ENCODE measurements at regions not wholly inside any gene's neighbourhood (a gene's known extent, or its start where the extent isn't known, plus 50 kb on each side); places are given as distances from the start of the nearest gene placed in this dataset.
"Not testable (repeated sequence)": the region's sequence is repeated elsewhere in the genome, so short reads cannot be mapped to it uniquely, and the experiment has no call there.

DNA sequence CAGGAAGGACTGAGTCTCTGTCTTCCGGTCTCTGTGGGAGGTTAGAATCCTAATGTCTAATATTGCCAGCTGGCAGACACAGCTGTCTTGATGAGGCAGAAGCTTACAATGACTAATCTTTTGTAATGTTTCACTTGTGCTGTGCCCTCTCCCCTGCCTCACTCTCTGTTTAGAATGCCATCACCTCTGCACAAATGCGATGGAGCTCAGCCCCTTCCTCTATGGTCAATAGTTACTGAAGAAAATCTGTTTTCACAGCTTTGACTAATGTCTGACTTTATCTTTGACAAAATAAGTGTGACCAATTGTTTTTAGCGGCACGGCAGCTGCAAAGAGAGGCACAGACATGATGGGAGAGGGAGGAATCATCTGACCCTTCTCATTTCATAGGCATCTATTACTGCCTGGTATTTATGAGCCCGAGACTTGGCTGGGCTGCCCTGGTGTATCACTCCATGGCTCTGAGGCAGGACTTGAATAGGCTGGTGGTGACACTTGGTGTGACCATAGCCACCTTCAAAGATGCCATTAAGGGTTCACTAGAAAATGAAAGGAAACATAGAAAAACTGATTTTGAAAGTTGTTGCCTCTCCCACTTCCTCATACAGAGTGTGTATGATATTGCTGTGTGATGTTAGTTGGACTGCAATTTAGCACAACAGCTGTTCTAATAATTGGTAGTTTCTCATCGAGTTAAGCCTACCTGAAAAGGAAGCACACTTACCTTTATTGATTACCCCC lies 163.2 kb upstream of the NBPF11 start:
- DNase-seq (ENCODE audit: low spot score): no peak

DNA sequence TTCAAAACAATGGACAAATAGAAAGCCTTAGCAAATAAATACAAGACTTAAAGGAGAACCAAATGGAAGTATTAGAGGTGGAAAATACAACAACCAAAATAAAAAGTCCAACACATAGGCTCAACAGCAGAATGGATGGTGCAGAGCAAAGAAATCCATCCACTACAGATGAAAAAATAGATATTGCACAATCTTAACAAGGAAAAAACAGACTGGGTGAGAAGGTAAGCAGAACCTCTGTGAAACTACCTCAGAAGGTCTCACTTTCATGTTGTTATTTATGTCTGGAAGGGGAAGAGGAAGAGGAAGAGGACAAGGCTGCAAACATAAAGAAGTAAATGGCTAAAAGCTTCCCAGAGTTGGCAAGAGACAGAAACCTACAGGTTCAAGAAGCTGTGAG lies 158.7 kb upstream of the NBPF11 start:
- DNase-seq (ENCODE audit: low spot score): no peak

DNA sequence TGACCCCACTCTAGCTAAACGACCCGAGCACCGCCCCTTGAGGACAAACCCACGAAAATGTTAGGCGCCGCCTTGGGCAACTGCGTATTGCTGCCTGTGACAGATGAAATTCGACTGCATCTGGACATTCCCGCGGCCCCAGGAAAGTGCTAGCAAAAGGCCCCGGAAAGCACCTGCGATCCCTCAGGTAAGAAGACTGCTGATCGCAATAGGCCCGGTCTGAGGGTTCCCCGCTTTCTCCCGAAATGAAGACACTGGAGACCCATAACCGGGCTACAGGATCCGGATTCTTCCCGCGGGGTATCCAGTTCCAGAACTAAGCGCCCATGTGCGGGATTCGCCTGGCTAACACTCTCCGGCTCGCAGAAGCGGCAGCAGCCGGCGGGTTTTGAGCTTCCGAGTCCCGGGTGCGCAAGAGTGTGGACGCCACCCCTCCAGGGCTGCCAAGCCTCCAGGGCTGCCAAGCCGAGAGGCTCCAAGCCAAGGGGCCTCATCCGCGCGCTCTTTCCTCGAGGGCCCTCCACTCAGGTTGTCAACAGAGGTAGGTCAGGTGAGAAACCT lies 157.9 kb upstream of the NBPF11 start:
- no peak for DNase-seq (ENCODE audit: low spot score)

DNA sequence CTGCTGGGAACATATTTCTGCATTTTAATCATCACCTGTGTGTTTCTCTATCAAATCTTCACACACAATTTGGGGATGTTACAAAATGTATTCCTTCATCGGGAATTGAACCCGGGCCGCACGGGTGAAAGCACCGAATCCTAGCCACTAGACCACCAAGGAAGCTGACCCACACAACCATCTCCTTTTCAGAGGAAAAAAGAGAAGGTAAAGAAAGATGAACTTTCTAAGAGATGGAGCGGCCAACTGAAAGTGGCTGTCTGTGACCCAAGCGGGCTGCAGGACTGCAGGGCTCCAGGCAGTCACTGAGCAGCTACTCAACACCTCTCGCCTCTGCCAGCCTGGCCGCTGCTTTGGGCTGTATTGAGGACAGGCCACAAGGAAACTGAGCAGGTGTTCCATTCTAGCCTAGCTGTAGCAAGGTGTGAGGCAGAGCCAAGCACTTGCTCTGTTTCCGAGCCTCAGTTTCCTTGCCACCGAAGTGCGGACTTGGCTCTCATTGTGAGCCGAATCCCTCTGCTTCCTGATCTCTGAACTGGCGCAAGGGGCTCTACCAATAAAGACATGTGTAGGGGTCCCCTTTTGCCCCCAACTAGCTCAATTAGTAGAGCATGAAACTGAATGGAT lies 156.9 kb upstream of the NBPF11 start:
- no peak for DNase-seq (ENCODE audit: low spot score)

DNA sequence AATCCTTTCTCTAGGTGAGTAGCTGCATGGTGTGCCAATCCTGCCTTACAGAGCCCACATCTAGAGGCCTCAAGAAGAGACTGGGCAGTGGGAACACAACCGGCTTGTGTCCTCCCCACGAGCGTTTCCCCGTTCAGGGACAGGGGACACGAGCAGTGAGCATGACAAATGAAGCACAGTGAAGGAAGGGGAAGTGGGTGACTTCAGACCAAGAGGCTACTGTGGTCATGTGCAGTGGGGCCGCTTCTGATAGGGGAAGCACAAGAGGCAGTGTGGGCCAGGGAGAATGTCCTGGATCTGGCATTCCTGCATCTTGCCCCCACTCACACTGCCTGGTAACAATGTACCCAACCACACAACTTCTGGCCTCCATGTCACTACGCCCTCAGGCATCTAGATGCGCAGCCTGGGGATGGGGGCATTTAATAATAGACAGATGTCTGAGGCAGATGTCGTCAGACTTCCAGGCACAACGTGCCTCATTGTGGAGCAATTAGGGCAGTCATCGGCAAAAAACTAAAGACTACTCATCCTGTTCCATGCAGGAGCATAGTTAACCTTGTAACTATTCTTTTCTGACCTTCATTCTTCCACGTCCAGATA lies 155.6 kb upstream of the NBPF11 start:
- DNase-seq (ENCODE audit: low spot score): no peak

DNA sequence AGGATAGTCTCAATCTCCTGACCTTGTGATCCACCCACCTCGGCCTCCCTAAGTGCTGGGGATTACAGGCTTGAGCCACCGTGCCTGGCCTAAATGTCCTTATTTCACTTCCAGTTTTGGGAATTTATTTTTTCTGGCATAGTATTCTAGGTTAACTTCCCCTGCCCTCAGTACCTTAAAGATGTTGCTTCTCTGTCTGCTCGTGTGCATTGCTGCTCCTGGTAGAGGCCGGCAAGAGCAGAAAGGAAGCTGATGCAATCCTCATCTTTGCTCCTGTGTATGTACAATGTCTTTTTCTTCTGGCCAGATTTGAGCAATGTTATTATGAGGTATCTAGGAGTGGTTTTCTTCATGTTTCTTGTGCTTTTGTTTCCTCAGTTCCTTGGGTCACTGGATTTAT lies 152.9 kb upstream of the NBPF11 start:
- not testable (repeated sequence) for DNase-seq (ENCODE audit: low spot score)

DNA sequence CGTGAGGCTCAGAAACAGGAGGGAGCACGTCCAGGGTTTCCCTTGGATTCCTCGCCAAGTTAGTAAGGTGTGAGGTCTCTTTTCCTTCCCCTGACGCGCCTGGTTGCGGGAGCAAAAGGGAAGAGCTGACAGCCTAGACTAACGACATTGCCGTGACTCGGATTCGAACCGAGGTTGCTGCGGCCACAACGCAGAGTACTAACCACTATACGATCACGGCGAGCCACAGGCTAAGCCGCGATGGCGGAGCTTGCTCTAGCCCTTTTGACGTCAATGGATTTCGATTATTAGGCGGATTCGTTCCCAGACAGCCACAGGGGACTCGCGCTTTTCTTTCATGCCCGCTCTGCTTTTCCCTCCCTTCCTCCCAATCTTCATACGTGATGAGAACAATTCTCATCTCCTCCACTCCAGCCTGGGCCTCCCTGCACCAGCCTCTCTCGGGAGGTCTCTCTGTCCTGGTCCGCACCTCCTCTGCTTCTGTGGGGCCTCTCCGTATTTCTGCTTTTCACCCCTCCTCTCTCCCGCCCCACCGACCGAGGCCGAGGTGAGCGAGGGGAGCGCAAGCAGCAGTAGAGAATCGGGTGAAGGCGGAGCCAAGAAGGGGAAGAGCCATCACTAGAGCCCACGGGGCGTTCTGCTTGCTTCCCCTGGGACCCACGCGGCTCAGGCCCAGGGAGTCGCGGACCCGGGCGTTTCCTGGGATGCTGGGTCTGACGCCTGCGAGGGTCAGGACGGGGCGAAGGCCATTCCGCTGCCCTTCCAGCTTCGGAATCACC lies 150.7 kb upstream of the NBPF11 start:
- DNase-seq (ENCODE audit: low spot score): not testable (repeated sequence)

DNA sequence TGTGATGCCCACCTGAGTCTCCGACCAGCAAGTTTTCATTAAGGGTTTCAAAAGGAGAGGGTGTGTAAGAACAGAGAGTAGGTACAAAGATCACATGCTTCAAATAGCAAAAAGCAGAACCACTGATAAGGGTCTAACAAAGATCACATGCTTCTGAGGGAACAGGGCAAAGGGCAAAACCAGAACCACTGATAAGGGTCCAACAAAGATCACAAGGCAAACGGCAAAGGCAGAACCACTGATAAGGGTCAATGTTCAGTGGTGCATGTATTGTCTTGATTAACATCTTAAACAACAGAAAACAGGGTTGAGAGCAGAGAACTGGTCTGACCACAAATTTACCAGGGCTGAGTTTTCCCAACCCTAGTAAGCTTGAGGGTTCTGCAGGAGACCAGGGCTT lies 145.8 kb upstream of the NBPF11 start:
- not testable (repeated sequence) for DNase-seq (ENCODE audit: low spot score)

DNA sequence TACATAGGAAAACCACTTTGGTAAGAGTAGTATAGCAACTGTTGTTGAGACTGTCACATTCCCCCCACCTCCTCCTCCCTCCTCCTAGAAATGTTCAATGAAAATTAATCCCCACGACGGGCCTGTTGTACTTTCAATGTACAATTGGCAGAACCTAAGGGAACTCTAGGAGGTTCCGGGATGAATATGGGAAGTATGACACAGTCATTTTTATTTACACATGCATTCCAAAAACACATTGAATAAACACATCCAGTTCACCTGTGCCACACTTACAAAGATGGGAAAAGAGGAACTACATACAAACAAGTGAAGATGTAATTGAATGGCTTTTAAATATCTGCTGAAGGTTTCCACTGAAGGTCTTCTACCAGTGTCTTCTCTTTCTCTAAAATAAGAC lies 144.4 kb upstream of the NBPF11 start:
- no peak for DNase-seq (ENCODE audit: low spot score)

DNA sequence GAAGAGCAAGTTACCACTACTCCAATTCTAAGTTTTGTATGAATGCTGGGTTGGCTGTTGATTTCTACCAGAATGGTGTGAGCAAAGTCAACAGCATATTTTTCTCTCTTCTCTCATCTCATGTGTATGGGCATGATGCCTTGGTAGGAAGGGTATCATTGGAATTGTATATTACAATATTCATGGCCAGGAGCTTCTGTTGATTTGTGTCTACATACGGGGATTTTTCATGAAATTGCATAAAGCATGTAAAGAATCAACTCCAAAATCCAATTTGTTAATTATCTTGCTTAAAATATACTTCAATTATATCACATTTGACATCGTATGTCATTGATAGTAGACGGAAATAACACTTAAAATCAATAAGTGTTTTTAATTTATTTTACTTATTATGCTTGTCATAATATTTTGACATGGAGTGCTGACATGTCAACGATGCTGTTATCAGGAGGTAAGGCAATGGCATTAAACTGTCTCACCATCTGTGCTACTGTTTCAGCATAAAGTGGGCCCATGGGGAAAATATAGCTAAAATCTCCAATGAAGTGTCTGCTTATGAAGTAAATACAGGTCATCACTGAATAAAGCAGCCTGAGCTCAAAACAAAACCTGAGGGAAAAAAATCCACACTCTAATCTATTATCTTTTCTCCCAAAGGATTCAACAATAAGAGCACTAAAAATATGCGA lies 142.2 kb upstream of the NBPF11 start:
- no peak for DNase-seq (ENCODE audit: low spot score)

DNA sequence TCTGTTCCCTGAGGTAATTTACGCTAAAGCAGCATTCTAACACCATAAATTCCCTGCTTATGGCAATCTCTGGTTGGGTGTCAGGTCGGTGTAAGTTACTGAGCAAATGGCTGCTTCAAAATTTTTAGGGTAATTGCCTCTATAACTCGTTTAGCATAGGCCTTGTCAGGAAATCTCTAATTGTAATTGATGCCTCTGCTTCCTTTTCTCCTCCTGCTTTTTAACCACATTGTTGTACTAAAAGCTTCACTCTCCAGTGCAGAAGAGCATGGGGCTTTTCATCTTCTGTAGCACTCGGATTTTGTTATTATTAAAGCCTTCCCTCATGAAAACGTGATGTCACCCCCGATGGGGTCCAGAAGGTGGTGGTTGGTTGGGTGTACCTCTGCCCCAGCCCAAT lies 141.6 kb upstream of the NBPF11 start:
- no peak for DNase-seq (ENCODE audit: low spot score)

DNA sequence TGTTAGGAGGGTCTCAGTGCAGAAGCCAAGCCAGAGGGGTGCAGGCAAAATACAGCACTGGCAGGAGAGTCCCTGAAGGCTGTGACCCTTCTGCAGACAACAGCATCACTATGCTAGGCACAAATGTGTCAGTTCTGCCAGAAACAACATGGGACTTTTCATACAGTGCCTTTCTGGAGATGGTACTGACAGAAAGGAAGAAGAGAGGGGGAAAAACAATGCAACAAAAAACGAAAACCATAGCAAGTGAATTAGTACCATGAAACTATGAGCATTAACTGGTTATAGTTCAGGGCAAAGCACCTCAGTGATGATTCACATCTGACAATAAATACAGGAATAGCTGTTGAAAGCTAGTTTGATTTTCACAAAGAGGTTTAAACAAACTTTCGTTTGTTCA lies 140.8 kb upstream of the NBPF11 start:
- DNase-seq (ENCODE audit: low spot score): no peak

DNA sequence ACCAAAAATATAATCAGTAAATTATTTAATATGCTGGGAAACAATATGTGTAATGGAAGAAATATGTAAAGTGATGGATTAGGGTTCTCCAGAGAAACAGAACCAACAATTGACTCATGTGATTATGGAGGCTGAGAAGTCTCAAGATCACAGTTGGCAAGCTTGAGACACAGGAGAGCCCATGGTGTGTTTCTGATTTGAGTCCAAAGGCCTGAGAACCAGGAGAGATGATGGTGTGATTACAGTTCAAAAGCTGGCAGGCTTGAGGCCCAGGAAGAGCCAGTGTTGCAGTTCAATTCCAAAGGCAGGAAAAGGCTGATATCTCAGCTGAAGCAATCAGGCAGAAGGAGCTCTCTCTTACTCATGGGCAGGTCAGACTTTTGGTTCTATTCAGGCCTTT lies 138.8 kb upstream of the NBPF11 start:
- no peak for DNase-seq (ENCODE audit: low spot score)

DNA sequence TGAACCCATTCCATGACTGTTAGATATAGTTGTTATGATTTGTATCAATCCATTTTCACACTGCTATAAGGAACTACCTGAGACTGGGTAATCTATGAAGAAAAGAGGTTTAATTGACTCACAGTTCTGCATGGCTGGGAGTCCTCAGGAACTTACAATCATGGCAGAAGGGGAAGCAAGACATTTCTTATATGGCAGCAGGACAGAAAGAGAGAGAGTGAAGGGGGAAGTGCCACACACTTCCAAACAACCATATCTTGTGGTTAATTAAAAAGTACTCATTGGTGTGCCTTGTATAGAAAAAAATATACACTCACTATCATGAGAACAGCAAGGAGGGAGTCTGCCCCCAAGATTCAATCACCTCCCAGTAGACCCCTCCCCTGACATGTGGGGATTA lies 137.6 kb upstream of the NBPF11 start:
- no peak for DNase-seq (ENCODE audit: low spot score)

DNA sequence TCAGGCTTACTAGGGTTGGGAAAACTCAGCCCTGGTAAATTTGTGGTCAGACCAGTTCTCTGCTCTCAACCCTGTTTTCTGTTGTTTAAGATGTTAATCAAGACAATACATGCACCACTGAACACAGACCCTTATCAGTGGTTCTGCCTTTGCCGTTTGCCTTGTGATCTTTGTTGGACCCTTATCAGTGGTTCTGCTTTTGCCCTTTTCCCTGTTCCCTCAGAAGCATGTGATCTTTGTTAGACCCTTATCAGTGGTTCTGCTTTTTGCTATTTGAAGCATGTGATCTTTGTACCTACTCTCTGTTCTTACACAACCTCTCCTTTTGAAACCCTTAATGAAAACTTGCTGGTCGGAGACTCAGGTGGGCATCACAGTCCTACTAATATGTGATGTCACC lies 133.9 kb upstream of the NBPF11 start:
- not testable (repeated sequence) for DNase-seq (ENCODE audit: low spot score)

DNA sequence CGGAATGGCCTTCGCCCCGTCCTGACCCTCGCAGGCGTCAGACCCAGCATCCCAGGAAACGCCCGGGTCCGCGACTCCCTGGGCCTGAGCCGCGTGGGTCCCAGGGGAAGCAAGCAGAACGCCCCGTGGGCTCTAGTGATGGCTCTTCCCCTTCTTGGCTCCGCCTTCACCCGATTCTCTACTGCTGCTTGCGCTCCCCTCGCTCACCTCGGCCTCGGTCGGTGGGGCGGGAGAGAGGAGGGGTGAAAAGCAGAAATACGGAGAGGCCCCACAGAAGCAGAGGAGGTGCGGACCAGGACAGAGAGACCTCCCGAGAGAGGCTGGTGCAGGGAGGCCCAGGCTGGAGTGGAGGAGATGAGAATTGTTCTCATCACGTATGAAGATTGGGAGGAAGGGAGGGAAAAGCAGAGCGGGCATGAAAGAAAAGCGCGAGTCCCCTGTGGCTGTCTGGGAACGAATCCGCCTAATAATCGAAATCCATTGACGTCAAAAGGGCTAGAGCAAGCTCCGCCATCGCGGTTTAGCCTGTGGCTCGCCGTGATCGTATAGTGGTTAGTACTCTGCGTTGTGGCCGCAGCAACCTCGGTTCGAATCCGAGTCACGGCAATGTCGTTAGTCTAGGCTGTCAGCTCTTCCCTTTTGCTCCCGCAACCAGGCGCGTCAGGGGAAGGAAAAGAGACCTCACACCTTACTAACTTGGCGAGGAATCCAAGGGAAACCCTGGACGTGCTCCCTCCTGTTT lies 128.9 kb upstream of the NBPF11 start:
- not testable (repeated sequence) for DNase-seq (ENCODE audit: low spot score)

DNA sequence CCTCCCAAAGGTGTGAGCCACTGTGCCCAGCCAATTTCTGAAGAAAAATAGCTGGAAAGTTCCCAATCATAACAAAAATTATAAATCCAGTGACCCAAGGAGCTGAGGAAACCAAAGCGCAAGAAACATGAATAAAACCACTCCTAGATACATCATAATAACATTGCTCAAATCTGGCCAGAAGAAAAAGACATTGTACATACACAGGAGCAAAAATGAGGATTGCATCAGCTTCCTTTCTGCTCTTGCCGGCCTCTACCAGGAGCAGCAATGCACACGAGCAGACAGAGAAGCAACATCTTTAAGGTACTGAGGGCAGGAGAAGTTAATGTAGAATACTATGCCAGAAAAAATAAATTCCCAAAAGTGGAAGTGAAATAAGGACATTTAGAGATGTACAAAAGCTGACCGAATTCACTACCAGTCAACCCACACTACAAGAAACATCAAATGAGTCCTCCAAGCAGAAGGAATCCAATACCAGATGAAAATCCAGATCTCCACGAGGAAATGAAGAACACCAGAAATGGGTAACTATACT lies 127.0 kb upstream of the NBPF11 start:
- not testable (repeated sequence) for DNase-seq (ENCODE audit: low spot score)

DNA sequence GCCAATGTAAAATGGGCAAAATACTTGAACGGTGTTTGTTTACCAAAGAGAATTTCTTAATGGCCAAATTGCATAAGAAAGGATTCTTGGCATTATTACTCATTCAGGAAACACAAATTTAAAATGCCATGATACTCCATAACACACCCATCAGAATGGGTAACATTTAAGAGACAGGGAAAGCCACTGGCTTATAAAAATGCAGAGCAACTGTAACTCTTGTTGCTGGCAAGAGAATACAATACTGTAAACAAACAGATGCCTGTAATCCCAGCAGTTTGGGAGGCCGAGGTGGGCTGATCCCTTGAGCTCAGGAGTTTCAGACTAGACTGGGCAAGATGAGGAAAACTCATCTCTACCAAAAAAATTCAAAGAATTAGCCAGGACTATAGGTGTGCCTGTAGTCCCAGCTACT lies 125.8 kb upstream of the NBPF11 start:
- not testable (repeated sequence) for DNase-seq (ENCODE audit: low spot score)

DNA sequence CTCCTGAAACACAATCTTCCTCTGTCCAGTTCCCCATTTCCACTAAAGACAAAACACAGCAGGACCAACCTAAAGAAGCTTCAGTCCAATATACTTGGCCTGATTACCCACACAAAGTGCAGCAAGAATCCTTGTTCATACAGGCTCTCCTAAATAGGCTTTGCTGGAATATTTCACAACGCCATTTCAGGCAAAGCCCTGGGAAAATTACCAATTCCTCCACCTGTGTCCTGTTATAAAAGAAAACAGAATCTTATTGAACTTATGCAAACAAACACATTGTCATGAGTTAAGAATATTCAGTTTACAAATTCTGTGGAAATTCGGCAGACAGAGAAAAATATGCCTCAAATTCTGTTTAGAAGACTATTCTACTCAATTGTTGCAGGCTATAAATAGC lies 115.0 kb upstream of the NBPF11 start:
- not testable (repeated sequence) for DNase-seq (ENCODE audit: low spot score)

DNA sequence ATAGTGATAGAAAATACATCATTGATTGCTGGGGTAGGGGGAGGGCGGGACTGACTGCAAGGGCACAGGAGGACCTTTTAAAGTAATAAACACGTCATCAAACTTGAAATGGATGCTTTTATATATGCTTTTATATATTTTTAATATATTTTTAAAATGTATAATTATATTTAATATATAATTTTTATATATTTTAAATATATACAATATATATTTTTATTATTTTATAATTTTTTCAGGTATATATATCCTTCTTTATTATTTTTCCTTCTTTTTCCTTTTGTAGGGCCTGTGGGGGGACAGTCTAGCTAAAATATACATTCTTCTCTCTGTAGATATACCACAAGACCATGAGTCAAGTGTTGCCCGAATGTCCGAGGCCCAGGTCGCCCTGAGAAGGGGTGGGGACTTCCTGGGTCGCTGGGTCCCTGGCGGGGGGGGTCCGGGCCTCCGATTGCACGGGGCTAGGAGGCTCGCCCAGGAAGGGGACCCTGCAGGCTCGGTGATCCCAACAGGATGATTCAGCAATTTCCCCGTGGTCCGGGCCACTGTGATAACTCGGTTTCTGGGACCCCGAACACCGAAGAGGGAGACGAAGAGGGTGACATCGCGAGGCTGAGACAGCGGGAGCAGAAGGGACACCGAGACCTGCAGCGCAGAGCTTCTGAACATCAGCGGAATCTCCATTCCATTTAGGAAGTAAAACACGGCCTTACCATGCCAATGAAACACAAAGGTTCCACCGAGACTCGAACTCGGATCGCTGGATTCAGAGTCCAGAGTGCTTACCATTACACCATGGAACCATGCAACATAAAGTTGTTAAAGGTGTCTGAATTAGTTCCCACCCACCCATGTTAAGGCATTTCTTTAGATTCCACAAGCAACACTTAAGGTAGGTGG lies 112.5 kb upstream of the NBPF11 start:
- DNase-seq (ENCODE audit: low spot score): no peak
